LNCAP (cell line): ENCODE measurements at regions not wholly inside any gene's neighbourhood (a gene's known extent, or its start where the extent isn't known, plus 50 kb on each side); places are given as distances from the start of the nearest gene placed in this dataset.

Source experiments
- CTCF ChIP-seq: fragments of 450-650 bp; IDR thresholded peaks from 2 replicates; pipeline ENCODE4 v1.5.1; 2017; ENCODE audit warnings: mild to moderate bottlenecking

GRCh38 chr1:78437396-78437795, 53.4 kb upstream of the PTGFR start:
- TF ChIP-seq CTCF: no peak

GRCh38 chr1:78437941-78438340, 52.8 kb upstream of the PTGFR start:
- TF ChIP-seq CTCF: no peak

- no peak for TF ChIP-seq CTCF
Observed at GRCh38 chr1:78440381-78440793, 50.4 kb upstream of the PTGFR start.
